ENCODE measurements at regions not wholly inside any gene's neighbourhood (a gene's known extent, or its start where the extent isn't known, plus 50 kb on each side); places are given as distances from the start of the nearest gene placed in this dataset.

- DNase-seq (ENCODE audit: low read depth), result no peak
- H3K4me3 ChIP-seq (ENCODE audit: low read length), result no peak overlapping the region
- TF ChIP-seq CTCF (conservative IDR thresholded peaks at IDR 0.05; ENCODE audit: low read length), result no peak
Measured at GRCh38 chr3:192010490-192010889, 549.5 kb downstream of the PYDC2 start.

GRCh38 chr3:192011137-192011536 is 550.2 kb downstream of the PYDC2 start:
- no peak for TF ChIP-seq CTCF (conservative IDR thresholded peaks at IDR 0.05; ENCODE audit: low read length)
- H3K4me3 ChIP-seq (ENCODE audit: low read length), result no peak overlapping the region
- no peak for DNase-seq (ENCODE audit: low read depth)

GRCh38 chr3:192013110-192013509 is 552.1 kb downstream of the PYDC2 start:
- TF ChIP-seq CTCF (conservative IDR thresholded peaks at IDR 0.05; ENCODE audit: low read length), result no peak
- no peak overlapping the region for H3K4me3 ChIP-seq (ENCODE audit: low read length)
- DNase-seq (ENCODE audit: low read depth), result no peak

- TF ChIP-seq CTCF (conservative IDR thresholded peaks at IDR 0.05; ENCODE audit: low read length), result no peak
- peak; percentile 1 for DNase-seq (ENCODE audit: low read depth)
Measured at GRCh38 chr3:192022412-192022811, 561.4 kb downstream of the PYDC2 start.

GRCh38 chr3:192024751-192025150 is 563.8 kb downstream of the PYDC2 start:
- no peak overlapping the region for H3K4me3 ChIP-seq (ENCODE audit: low read length)
- TF ChIP-seq CTCF (conservative IDR thresholded peaks at IDR 0.05; ENCODE audit: low read length), result no peak
- no peak for DNase-seq (ENCODE audit: low read depth)

More at GRCh38 chr3:192022412-192022811, 561.4 kb downstream of the PYDC2 start:
- no peak overlapping the region for H3K4me3 ChIP-seq (ENCODE audit: low read length)

- no peak for DNase-seq (ENCODE audit: low read depth)
- no peak overlapping the region for H3K4me3 ChIP-seq (ENCODE audit: low read length)
Measured at GRCh38 chr3:192026661-192027060, 565.7 kb downstream of the PYDC2 start.

GRCh38 chr3:192031941-192032340 is 571.0 kb downstream of the PYDC2 start:
- no peak for TF ChIP-seq CTCF (conservative IDR thresholded peaks at IDR 0.05; ENCODE audit: low read length)
- DNase-seq (ENCODE audit: low read depth), result no peak
- H3K4me3 ChIP-seq (ENCODE audit: low read length), result no peak overlapping the region

More at GRCh38 chr3:192026661-192027060, 565.7 kb downstream of the PYDC2 start:
- TF ChIP-seq CTCF (conservative IDR thresholded peaks at IDR 0.05; ENCODE audit: low read length), result no peak

All from AG10803 (cell line).